PC-3 (cell line): ENCODE measurements at regions not wholly inside any gene's neighbourhood (a gene's known extent, or its start where the extent isn't known, plus 50 kb on each side); places are given as distances from the start of the nearest gene placed in this dataset.

Experiments used
- ATAC-seq: fragments of 200-7000 bp; cut with Tn5 transposase; 2 replicates; pipeline ENCODE4 v1.9.1; 2020; ENCODE audit warnings: mild to moderate bottlenecking, moderate library complexity
- BruUV-seq: library from RNA; stranded (reverse); fragments of 400-500 nt; replicated peaks from 2 replicates; lab custom pipeline; 2021; lab: Mats Ljungman, UMichigan
- CTCF ChIA-PET: fragments of 300-600 bp; sonication (Branson Sonifier 250); formaldehyde crosslinking; loops from one replicate; lab custom pipeline; 2022; ENCODE audit warnings: antibody characterized with exemption; lab: Charles Lee
- POLR2A ChIA-PET: fragments of 300-600 bp; sonication (Branson Sonifier 250); formaldehyde crosslinking; loops from one replicate; lab custom pipeline; 2022; ENCODE audit warnings: antibody characterized with exemption; ENCODE audit not compliant: unreplicated experiment; lab: Charles Lee
- DNase-seq: peaks from one replicate; pipeline ENCODE4 v3.0.0-alpha.2; 2015
- H2AFZ ChIP-seq: fragments of 300-600 bp; sonication (generic); 2 replicates; pipeline ENCODE4 v1.6.0; 2016; ENCODE audit warnings: antibody characterized with exemption, low read length
- H3F3A ChIP-seq: fragments of 300-600 bp; sonication (generic); one replicate; pipeline ENCODE4 v1.6.0; 2017; ENCODE audit warnings: antibody characterized with exemption, low read length, control low read depth, mild to moderate bottlenecking; ENCODE audit not compliant: unreplicated experiment
- H3K27ac ChIP-seq: fragments of 300-600 bp; sonication (generic); 2 replicates; pipeline ENCODE4 v1.5.1; 2016; ENCODE audit warnings: mild to moderate bottlenecking, low read length
- H3K27me3 ChIP-seq: fragments of 300-600 bp; sonication (generic); 2 replicates; pipeline ENCODE4 v1.6.1; 2016; ENCODE audit warnings: low read length, mixed read lengths
- H3K36me3 ChIP-seq: fragments of 300-600 bp; sonication (generic); 2 replicates; pipeline ENCODE4 v1.6.1; 2016; ENCODE audit warnings: low read depth, mixed run types, low read length, mixed read lengths
- H3K4me1 ChIP-seq: fragments of 300-600 bp; sonication (generic); 2 replicates; pipeline ENCODE4 v1.5.1; 2016; ENCODE audit warnings: low read length; ENCODE audit not compliant: insufficient read depth
- H3K4me2 ChIP-seq: fragments of 300-600 bp; sonication (generic); 2 replicates; pipeline ENCODE4 v1.6.0; 2016; ENCODE audit warnings: low read length
- H3K4me3 ChIP-seq: fragments of 300-600 bp; sonication (generic); 2 replicates; pipeline ENCODE4 v1.5.1; 2016; ENCODE audit warnings: mild to moderate bottlenecking, low read length, mixed read lengths
- H3K79me2 ChIP-seq: fragments of 300-600 bp; sonication (generic); 2 replicates; pipeline ENCODE4 v1.6.1; 2017; ENCODE audit warnings: low read length, mixed read lengths
- H3K9ac ChIP-seq: fragments of 300-600 bp; sonication (generic); 2 replicates; pipeline ENCODE4 v1.6.0; 2016; ENCODE audit warnings: mild to moderate bottlenecking, low read length
- H3K9me2 ChIP-seq: fragments of 300-600 bp; sonication (generic); replicated peaks from 2 replicates; pipeline ENCODE4 v1.6.1; 2016; ENCODE audit warnings: mixed run types, low read length, mixed read lengths
- H3K9me3 ChIP-seq: fragments of 300-600 bp; sonication (generic); 2 replicates; pipeline ENCODE4 v1.6.1; 2016; ENCODE audit warnings: low read length, mixed read lengths
- H4K20me1 ChIP-seq: fragments of 300-600 bp; sonication (generic); 2 replicates; pipeline ENCODE4 v1.6.1; 2016; ENCODE audit warnings: low read length, mixed read lengths
- EZH2 ChIP-seq: fragments of 300-600 bp; sonication (generic); IDR thresholded peaks from one replicate; pipeline ENCODE4 v1.6.1; 2017; ENCODE audit warnings: antibody characterized with exemption, mild to moderate bottlenecking, low read length; ENCODE audit not compliant: unreplicated experiment
- EZH2phosphoT487 ChIP-seq: fragments of 300-600 bp; sonication (generic); IDR thresholded peaks from 2 replicates; pipeline ENCODE4 v1.6.1; 2018; ENCODE audit warnings: mild to moderate bottlenecking, antibody characterized with exemption, low read length, borderline replicate concordance
- intact Hi-C: fragments of 100-400 bp; cut with micrococcal nuclease; formaldehyde crosslinking; loops from 2 replicates; pipeline ENCODE4 v1.9.0; 2023
- TF ChIP-seq, protein P1 (sequence below): fragments of 300-600 bp; sonication (generic); conservative IDR thresholded peaks from 2 replicates; pipeline ENCODE4 v1.5.1; 2017; ENCODE audit warnings: antibody characterized with exemption, low read depth, mild to moderate bottlenecking, low read length

DNA sequence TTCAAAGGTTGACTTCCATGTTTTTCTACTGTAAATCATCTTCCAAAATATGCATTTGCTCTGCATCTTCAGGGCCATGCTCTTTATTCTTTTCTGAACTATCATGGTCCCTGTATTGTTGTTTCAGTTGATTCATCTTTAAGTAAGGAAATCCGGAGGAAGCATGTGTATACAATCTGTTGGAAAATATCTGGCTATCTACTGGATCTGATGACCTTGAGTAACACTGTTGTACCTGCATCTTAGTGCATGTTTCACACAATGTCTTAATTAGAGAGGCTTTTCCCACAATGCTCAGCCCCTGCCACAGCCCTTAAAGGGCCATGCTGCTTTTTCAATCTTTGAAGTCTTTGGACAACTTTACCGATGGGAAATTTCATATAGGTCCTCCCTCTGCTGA lies 61.8 kb upstream of the SH3RF1 start:
- Histone ChIP-seq H3K27me3 (no peaks in the 10 kb centered on the region), H3K27ac (no peak overlapping the region), H3K4me1 (peaks cover 14% of the 10 kb centered on the region), H3F3A (no peaks in the 10 kb centered on the region), H3K36me3 (no peaks in the 10 kb centered on the region), H3K9ac (no peak overlapping the region), H3K9me3 (no peaks in the 10 kb centered on the region), H3K9me2 (no peaks in the 10 kb centered on the region), H2AFZ (no peak overlapping the region), H4K20me1 (no peaks in the 10 kb centered on the region), H3K4me2 (no peak overlapping the region), H3K4me3 (no peak overlapping the region), H3K79me2 (no peaks in the 10 kb centered on the region)
- CTCF ChIA-PET = no interaction called here
- intact Hi-C loops = no loop called here
- no TSS peak for BruUV-seq
- POLR2A ChIA-PET = no interaction called here
- ATAC-seq (no peak), DNase-seq (no peak)
- TF ChIP-seq, protein P1, sequence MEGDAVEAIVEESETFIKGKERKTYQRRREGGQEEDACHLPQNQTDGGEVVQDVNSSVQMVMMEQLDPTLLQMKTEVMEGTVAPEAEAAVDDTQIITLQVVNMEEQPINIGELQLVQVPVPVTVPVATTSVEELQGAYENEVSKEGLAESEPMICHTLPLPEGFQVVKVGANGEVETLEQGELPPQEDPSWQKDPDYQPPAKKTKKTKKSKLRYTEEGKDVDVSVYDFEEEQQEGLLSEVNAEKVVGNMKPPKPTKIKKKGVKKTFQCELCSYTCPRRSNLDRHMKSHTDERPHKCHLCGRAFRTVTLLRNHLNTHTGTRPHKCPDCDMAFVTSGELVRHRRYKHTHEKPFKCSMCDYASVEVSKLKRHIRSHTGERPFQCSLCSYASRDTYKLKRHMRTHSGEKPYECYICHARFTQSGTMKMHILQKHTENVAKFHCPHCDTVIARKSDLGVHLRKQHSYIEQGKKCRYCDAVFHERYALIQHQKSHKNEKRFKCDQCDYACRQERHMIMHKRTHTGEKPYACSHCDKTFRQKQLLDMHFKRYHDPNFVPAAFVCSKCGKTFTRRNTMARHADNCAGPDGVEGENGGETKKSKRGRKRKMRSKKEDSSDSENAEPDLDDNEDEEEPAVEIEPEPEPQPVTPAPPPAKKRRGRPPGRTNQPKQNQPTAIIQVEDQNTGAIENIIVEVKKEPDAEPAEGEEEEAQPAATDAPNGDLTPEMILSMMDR = no peak
- TF ChIP-seq EZH2phosphoT487 = no peak
- TF ChIP-seq EZH2 = no peak

DNA sequence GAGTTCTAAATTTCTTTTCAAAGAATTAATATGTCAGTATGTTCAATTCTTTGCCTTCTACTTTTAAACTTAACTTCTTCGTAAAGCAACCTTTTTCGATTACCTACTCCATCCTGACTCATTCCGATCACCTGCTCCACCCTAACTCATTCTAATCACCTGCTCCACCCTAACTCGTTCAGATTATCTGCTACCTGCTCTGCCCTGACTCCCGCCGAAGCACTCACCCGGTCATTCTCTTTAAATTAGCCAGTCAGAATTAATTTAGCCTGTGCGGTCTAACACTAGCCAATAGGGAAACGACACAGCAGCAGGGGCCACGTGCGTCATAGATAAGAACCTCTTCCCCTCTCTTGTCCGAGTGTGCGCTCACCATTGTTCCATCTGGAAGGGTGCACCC lies 60.1 kb upstream of the SH3RF1 start:
- Histone ChIP-seq H3K9me2 (no peaks in the 10 kb centered on the region), H3K4me1 (peaks cover 14% of the 10 kb centered on the region), H3K4me3 (no peak overlapping the region), H3K9ac (no peak overlapping the region), H4K20me1 (no peaks in the 10 kb centered on the region), H3K27me3 (no peaks in the 10 kb centered on the region), H3K27ac (no peak overlapping the region), H3K36me3 (no peaks in the 10 kb centered on the region), H3K9me3 (no peaks in the 10 kb centered on the region), H3K4me2 (no peak overlapping the region), H3K79me2 (no peaks in the 10 kb centered on the region), H3F3A (no peaks in the 10 kb centered on the region), H2AFZ (no peak overlapping the region)
- ChIA-PET CTCF (no interaction called here), POLR2A (no interaction called here)
- intact Hi-C loops = no loop called here
- no TSS peak for BruUV-seq
- DNase-seq (no peak), ATAC-seq (no peak)
- TF ChIP-seq EZH2phosphoT487 (no peak), EZH2 (no peak)
- TF ChIP-seq, protein P1 = no peak

DNA sequence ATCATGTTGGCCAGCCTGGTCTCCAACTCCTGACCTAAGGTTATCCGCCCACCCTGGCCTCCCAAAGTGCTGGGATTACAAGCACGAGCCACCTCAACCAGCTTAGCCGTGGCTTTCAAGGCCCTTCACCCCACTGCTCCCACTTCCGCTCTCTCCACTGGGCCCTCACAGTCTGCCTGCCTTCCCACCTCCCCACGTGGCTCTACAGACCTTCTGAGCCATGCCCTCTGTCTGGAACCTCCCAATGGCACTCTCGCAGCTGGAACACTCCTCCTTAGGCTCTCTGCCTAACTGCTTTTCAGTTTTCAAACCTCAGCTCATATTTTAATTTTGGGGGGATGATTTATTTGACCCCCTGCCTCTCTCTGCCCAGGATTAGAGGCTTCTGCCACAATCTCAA lies 59.3 kb upstream of the SH3RF1 start:
- ChIA-PET CTCF (no interaction called here), POLR2A (no interaction called here)
- Histone ChIP-seq H3K9me2 (no peaks in the 10 kb centered on the region), H3K27me3 (no peaks in the 10 kb centered on the region), H2AFZ (no peak overlapping the region), H3K9me3 (no peaks in the 10 kb centered on the region), H3K4me3 (no peak overlapping the region), H3K4me1 (peaks cover 6% of the 10 kb centered on the region), H3K27ac (no peak overlapping the region), H3K36me3 (no peaks in the 10 kb centered on the region), H3K9ac (no peak overlapping the region), H3K4me2 (no peak overlapping the region), H3F3A (no peaks in the 10 kb centered on the region), H4K20me1 (no peaks in the 10 kb centered on the region), H3K79me2 (no peaks in the 10 kb centered on the region)
- DNase-seq = no peak
- no peak for ATAC-seq
- BruUV-seq = no TSS peak
- intact Hi-C loops = no loop called here
- TF ChIP-seq, protein P1 = no peak
- TF ChIP-seq EZH2 = no peak
- no peak for TF ChIP-seq EZH2phosphoT487
